ENCODE measurements at regions not wholly inside any gene's neighbourhood (a gene's known extent, or its start where the extent isn't known, plus 50 kb on each side); places are given as distances from the start of the nearest gene placed in this dataset.
"Not testable (repeated sequence)": the region's sequence is repeated elsewhere in the genome, so short reads cannot be mapped to it uniquely, and the experiment has no call there.

DNA sequence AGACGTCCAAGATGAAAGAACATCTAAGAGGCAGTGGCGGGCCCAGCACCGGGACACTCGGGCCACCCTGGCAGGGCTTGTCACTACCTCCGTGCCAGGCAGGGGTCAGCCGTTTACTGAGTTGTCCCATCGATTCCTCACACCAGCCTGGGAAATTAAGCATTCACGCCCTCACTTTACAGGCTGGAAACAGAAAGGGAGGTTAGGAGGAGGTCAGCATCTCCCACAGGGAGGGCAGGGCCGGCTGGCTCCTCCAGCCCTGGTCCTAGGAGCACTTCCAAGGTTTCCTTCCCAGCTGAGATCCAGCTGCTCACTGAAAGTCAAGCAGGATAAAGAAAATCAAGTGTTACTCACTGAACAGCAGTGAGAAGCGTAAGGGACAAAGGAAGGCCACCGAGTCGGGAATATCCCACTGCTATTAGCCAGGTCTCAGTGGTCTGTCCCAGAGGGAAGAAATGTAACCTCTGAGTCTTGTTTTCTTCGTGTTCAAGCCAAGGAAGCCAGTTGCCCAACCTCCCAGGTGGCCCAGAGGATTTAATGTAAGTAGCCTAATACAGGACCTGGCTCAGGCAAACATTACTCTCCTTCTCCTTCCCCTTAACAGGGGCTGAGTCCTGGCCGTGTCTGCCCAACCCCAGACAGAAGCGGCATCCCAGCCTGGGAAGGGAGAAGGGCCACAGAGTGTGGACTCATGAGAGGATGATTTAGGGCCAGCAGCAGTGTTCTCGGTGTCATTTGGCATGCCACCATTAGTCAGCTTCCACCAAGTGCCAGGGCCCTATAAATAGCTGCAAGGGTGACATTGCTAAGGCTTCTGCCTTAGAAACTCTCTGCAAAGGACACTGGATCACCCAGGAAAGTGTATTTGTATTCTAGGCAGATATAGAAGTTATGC lies 203.1 kb upstream of the GALNT2 start:
- DNase-seq = no peak

DNA sequence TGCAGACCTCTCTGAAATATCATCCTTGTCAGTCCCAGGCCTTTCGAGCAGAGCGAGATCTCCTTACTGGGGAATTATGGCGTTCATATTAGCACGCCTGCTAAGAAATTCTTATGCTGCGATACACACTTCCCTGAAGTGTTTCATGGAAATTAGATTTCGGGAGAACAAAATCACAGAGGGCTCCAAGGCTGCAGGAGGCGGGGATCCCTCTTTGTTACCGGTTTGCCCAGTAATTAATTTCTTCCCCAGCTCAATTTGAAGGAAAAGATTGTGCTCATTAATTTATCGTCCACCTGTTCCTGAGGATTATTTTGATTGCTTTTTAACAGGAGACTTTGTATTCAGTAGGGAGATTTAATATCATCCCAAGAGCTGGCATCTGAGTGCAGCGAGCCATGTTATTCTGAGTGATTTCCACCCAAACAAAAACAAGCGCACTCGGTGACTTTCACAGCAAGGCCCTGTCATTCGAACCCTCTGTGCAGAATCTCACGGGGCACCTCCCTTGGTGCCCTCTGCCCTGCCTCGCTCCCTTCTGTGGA lies 202.3 kb upstream of the GALNT2 start:
- no peak for DNase-seq

GRCh38 chr1:229865321-229865720 lies 201.7 kb upstream of the GALNT2 start:
- not testable (repeated sequence) for DNase-seq

GRCh38 chr1:229867726-229868125 lies 199.3 kb upstream of the GALNT2 start:
- no peak for DNase-seq

- DNase-seq = no peak
These were observed 197.8 kb upstream of the GALNT2 start for GRCh38 chr1:229869240-229869639.

GRCh38 chr1:229869687-229870086 lies 197.4 kb upstream of the GALNT2 start:
- DNase-seq = no peak

DNA sequence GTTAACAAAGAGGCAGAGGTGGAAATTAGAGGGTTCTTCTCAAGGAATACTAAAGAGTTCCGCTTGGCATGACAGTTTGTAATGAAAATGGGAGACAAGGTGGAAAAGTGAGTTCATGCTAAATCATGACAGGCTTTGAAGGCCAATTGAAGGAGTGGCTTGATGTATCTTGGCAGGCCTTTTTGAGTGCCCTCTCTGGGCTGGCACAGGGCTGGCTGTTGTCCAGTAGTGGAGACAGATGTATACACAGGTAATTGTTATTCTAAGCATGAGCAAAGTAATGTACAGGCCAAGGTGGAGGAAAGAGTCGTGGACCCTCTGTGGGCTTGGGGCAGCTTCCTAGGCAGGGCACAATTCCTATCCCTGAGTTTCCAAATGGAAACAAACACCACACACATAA lies 196.7 kb upstream of the GALNT2 start:
- DNase-seq = no peak

DNA sequence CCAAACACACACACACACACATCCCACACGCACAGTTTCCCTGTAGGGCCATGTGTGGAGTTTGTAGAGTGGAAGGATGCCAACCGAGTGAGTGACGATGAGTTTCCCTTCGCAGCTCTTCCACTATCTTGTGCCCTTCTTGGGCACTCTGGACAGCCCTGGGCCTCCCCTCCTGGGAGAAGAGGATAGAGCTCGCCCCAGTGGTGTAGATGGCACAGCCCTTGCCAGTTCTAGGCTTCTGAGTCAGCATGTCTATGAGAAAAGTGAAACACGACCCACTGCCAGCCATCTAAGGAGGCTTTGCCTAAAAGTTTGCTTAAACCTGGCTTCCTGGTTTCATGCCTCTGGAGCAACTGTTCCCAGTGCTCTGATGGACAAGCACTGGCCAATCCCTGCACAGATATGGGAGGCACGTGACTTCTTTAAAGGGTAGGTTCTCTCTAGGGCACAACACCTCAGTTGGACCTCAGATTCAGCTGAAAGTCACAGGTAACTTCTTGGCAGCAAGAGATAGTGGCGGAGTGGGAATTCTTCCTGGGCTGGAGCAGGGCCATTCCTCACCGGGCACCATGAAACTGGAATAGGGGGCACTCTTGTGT lies 195.9 kb upstream of the GALNT2 start:
- DNase-seq = no peak

DNA sequence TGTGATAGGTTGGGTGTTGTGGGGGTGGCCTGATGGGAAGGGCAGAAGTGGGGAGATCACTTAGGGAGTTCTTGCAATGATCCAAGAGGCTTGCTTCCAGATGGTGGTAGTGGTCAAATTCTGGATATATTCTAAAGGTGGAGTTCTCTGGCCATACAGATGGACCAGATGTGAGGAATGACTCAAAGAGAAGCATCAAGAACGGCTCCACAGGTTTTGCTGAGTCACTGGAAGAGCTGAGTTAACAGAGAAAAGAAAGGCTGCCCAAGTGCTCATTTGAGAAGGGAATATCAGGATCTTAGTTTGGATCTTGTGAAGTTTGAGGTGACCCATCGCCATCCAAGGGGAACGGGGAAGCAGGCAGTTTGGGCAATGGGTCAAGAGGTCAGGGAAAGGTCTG lies 192.9 kb upstream of the GALNT2 start:
- DNase-seq = no peak

- no peak for DNase-seq
These were observed 192.4 kb upstream of the GALNT2 start for GRCh38 chr1:229874609-229875008.

DNA sequence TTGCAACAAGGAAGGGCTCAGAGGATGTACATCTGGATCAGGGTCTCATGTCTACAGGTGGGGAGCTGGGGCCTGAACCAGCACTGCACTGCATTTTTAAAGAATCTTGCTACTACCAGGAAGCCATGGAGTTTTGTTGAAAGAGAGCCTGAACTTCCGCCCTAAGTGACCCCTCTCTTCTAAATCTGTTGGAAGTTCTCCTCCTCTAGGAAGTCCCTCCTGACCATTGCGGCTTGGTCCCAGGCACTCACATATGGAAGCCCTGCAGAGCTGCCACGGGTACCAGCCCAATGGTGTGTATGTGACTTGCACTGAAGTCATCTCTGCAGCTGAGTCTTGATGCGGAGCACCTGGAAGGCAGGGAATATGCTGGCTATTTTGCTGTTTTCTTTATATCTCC lies 192.0 kb upstream of the GALNT2 start:
- DNase-seq = no peak

- no peak for DNase-seq
These were observed 187.3 kb upstream of the GALNT2 start for GRCh38 chr1:229879746-229880145.

- no peak for DNase-seq
These were observed 186.5 kb upstream of the GALNT2 start for GRCh38 chr1:229880271-229881170.

DNA sequence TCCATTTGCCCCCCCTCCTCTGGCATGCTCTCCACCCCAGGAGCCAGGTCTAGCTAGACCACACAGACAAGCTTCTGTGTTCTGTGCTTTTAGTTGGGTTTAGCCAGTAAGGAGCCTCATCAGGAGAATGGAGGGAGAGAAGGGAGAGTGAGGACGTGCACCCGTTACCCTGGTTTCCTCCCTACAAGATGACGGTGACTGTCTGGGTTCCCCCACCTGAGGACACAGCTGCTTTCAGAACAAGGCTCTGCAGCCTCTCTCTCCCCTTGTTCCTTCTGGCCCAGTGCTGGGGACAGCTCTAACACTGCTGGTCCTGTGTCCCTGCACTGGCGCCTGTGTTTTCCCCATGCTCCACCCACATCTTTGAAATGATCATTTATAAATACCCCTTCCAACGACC lies 184.4 kb upstream of the GALNT2 start:
- DNase-seq = no peak

- DNase-seq = no peak
These were observed 183.4 kb upstream of the GALNT2 start for GRCh38 chr1:229883504-229884200.

DNA sequence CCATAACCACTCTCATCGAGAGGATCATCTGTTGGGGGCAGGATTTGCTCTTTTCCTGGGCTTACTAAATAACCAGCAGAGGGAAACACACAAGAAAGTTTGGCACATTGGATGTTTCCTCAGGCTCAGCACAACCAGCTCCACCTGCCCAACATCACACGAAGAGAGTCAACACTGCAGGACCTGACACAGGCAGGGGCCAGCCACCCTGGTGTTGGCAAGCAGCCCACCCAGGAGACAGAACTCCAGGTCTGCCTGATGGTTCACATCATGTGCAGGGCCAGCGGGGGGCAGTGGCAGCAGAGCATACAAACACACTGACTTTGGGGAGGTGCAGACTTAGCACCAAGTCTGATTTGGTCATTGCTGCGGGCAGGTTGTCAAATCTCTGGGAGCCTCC lies 182.3 kb upstream of the GALNT2 start:
- DNase-seq = no peak

DNA sequence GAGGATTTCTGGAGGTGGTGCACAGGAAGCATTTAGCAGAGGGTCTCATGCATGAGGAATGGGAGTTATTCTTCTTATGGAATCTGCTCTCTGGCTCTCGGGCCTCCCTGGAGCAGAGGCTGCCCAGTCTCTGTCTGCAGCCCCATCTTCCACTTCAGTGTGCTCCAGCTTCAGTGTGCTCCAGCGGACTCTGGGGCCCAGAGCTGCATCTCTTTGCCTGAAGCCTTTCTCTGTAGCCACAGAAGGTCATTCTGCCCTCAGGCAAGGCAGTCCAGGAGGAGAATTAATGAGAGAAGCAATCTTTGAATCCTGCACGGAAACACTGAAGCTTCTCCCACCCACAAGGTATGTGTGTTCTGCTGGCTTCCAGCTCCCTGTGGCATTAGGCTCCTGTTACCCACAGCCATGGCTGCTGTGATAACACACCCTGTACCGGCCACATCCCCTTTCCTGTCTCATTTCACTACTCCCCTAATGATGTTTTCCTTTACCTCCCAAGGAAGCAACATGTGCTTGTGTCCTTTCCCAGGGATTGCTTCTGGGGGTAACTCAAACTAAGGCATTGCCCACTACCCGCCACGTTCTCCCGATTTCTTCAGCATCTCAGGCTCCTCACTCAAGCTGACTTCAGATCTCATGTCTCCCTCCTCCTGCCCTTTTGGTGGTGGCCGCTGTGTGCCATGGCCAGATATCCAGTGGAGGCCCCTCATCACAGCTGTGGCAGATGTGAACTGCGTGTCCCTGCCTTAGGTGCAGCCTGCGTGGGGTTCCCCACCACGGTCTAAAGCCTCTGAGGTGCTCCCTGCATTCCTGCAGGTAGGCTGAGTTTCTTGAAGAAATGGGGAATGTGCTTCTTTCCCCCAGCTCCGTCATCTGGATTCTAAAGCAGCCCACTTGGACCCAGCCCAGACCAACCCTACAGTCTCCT lies 181.2 kb upstream of the GALNT2 start:
- DNase-seq = no peak

DNA sequence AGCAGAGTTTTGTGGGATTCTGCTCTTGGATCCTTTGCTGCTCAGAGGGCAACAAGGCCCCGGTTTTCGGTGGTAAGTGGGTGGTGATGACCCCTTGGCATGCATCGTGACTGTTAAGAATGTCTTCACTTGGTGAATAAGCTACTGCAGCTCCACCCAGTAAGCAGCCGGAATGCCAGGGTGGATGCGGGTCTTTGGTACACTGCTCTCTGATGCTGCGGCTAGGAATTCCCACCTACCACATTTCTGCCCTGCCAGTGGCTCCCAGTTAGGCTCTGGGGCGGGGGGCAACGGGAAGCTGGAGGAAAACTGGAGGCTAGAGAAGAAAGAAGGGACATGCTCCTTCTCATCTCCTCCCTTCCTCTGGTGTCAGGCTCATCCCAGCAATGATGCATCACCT lies 180.4 kb upstream of the GALNT2 start:
- DNase-seq = no peak

DNA sequence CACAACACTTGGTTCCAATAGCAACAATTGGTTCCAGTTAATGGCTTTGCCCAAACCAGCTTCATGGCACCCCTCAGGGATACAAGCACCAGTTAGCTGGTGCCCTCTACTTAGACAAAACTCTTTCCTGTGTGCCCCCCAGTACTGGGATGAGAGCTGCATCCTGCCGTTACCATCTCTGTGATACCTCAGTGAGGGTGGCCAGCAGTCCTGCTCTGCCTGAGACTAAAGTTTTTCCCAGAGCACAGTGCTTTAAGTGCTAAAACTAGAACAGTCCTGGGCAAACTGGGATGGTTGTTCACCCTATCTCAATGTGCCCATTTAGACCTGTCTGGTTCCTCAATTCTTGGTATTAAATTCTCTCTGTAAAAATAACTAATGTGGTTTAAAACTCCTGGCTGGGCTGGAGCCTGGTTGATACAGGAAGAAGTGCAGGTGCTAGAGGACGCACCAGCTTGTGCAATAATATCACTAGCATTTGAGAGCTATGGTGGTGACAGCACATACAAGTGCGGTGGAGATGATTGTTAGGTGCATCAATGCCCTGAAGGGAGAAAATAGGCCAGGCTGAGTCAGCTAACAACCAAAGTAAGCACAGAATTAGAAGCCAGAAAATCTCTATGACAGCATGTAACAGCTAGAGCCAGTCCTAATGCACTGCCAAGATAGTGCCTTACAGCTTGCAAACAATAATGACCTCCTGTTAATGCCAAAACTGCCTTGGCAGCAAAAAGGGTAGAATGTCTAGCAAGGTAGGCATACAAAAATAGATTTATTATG lies 179.8 kb upstream of the GALNT2 start:
- DNase-seq = no peak

DNA sequence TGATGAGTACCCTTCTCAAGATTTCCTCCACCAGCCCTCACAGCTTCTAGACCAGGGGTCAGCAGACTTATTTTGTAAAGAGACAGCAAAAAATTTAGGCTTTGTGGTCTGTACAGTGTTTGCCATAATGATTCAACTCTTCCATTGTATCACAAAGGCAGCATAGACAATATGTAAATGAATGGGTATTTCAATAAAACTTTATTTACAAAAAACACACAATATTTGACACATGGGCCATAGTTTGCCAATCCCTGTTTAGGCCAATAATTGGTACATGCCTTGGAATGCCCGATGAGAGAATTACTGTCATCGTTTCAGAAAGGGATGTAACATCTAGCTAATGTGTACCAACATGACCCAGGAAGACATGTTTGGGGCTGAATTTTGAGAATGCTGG lies 178.9 kb upstream of the GALNT2 start:
- no peak for DNase-seq

GRCh38 chr1:229888561-229889001 lies 178.5 kb upstream of the GALNT2 start:
- no peak for DNase-seq

Measured in activated naive CD4-positive, alpha-beta T cell treated with anti-CD3 and anti-CD28 coated beads, Interleukin-2, amount 50 U/mL, for 16 hours (primary cell).